ENCODE measurements at regions not wholly inside any gene's neighbourhood (a gene's known extent, or its start where the extent isn't known, plus 50 kb on each side); places are given as distances from the start of the nearest gene placed in this dataset.
A peak's percentile ranks its signal among the peaks of the same experiment; 100 is the strongest.
"Not testable (repeated sequence)": the region's sequence is repeated elsewhere in the genome, so short reads cannot be mapped to it uniquely, and the experiment has no call there.

GRCh38 chr4:3628868-3629175 is 96.6 kb upstream of the LRPAP1 start:
- H3K36me3 Mint-ChIP-seq = peaks cover 1% of the 10 kb centered on the region
- TF ChIP-seq EZH2 (IDR thresholded peaks at IDR 0.05) (no peak), CTCF (IDR thresholded peaks at IDR 0.05) (no peak), EZH2phosphoT487 (IDR thresholded peaks at IDR 0.05) (no peak)
- H3K27me3 Mint-ChIP-seq (ENCODE audit: insufficient read depth, low read depth) = peaks cover 9% of the 10 kb centered on the region

GRCh38 chr4:3627967-3628867 is 96.0 kb upstream of the LRPAP1 start:
- H3K4me1 ChIP-seq; H3K27me3 Mint-ChIP-seq (ENCODE audit: insufficient read depth, low read depth); H3K27me3 ChIP-seq; DNase-seq (ENCODE audit: low spot score); H3K27ac ChIP-seq; H4K20me1 ChIP-seq (ENCODE audit: low read depth); H3K9me3 Mint-ChIP-seq; H2AFZ ChIP-seq (replicated peaks); H3K27ac Mint-ChIP-seq; H3K4me3 ChIP-seq; H3K4me2 ChIP-seq; H3K4me3 Mint-ChIP-seq; H3K36me3 Mint-ChIP-seq; H3K36me3 ChIP-seq; H3K9me3 ChIP-seq (ENCODE audit: low read depth); H3F3A ChIP-seq (ENCODE audit: low read depth); H3K9ac ChIP-seq; H3K79me2 ChIP-seq (ENCODE audit: low read depth): not testable (repeated sequence)
- peaks cover 45% of the 10 kb centered on the region for H3K4me1 Mint-ChIP-seq

More at GRCh38 chr4:3628868-3629175, 96.6 kb upstream of the LRPAP1 start:
- Mint-ChIP-seq H3K27ac (peak overlapping the region; percentile 50), H3K4me1 (peaks cover 39% of the 10 kb centered on the region), H3K9me3 (peaks cover 9% of the 10 kb centered on the region), H3K4me3 (peak overlapping the region; percentile 41)
- no peak overlapping the region for H3K4me2 ChIP-seq
- peaks cover 4% of the 10 kb centered on the region for H3K4me1 ChIP-seq
- no peaks in the 10 kb centered on the region for H3F3A ChIP-seq (ENCODE audit: low read depth)
- H3K9me3 ChIP-seq (ENCODE audit: low read depth) = no peaks in the 10 kb centered on the region
- H2AFZ ChIP-seq (replicated peaks) = no peak overlapping the region
- H3K27ac ChIP-seq = no peak overlapping the region
- no peak overlapping the region for H3K9ac ChIP-seq
- H3K27me3 ChIP-seq = no peaks in the 10 kb centered on the region
- no peaks in the 10 kb centered on the region for H3K36me3 ChIP-seq
- no peak for DNase-seq (ENCODE audit: low spot score)
- H3K4me3 ChIP-seq = no peak overlapping the region
- no peaks in the 10 kb centered on the region for H4K20me1 ChIP-seq (ENCODE audit: low read depth)
- no peaks in the 10 kb centered on the region for H3K79me2 ChIP-seq (ENCODE audit: low read depth)

- not testable (repeated sequence) for H3K36me3 Mint-ChIP-seq; H3K79me2 ChIP-seq (ENCODE audit: low read depth); H3K27me3 ChIP-seq; H3F3A ChIP-seq (ENCODE audit: low read depth); H3K9me3 ChIP-seq (ENCODE audit: low read depth); H3K4me2 ChIP-seq; H3K36me3 ChIP-seq; H3K27ac ChIP-seq; H3K9ac ChIP-seq; H3K4me3 ChIP-seq; DNase-seq (ENCODE audit: low spot score); H2AFZ ChIP-seq (replicated peaks); H3K27ac Mint-ChIP-seq; H3K27me3 Mint-ChIP-seq (ENCODE audit: insufficient read depth, low read depth); H3K9me3 Mint-ChIP-seq; H4K20me1 ChIP-seq (ENCODE audit: low read depth); H3K4me3 Mint-ChIP-seq
- peaks cover 11% of the 10 kb centered on the region for H3K4me1 ChIP-seq
- H3K4me1 Mint-ChIP-seq = peaks cover 49% of the 10 kb centered on the region
These were observed 95.2 kb upstream of the LRPAP1 start for GRCh38 chr4:3627456-3627855.

GRCh38 chr4:3626131-3626884 is 94.1 kb upstream of the LRPAP1 start:
- H3K27ac ChIP-seq; H3K9me3 ChIP-seq (ENCODE audit: low read depth); H3K4me3 Mint-ChIP-seq; H3K36me3 Mint-ChIP-seq; H3K27ac Mint-ChIP-seq; H3K27me3 ChIP-seq; H2AFZ ChIP-seq (replicated peaks); H3K79me2 ChIP-seq (ENCODE audit: low read depth); H3F3A ChIP-seq (ENCODE audit: low read depth); H3K4me2 ChIP-seq; H3K4me3 ChIP-seq; DNase-seq (ENCODE audit: low spot score); H3K9ac ChIP-seq; H3K9me3 Mint-ChIP-seq; H3K36me3 ChIP-seq; H4K20me1 ChIP-seq (ENCODE audit: low read depth): not testable (repeated sequence)
- peaks cover 39% of the 10 kb centered on the region for H3K4me1 Mint-ChIP-seq
- H3K27me3 Mint-ChIP-seq (ENCODE audit: insufficient read depth, low read depth) = peaks cover 12% of the 10 kb centered on the region
- peaks cover 11% of the 10 kb centered on the region for H3K4me1 ChIP-seq

GRCh38 chr4:3625286-3625875 is 93.2 kb upstream of the LRPAP1 start:
- H3K36me3 ChIP-seq; H4K20me1 ChIP-seq (ENCODE audit: low read depth); H3K27me3 ChIP-seq; H3F3A ChIP-seq (ENCODE audit: low read depth); H3K9me3 Mint-ChIP-seq; H3K79me2 ChIP-seq (ENCODE audit: low read depth); H3K9me3 ChIP-seq (ENCODE audit: low read depth); H2AFZ ChIP-seq (replicated peaks); DNase-seq (ENCODE audit: low spot score); H3K9ac ChIP-seq; H3K36me3 Mint-ChIP-seq; H3K4me3 ChIP-seq; H3K4me2 ChIP-seq; H3K27ac ChIP-seq: not testable (repeated sequence)
- H3K4me3 Mint-ChIP-seq = peak overlapping the region; percentile 19
- peak overlapping the region; percentile 85 for H3K27ac Mint-ChIP-seq
- H3K27me3 Mint-ChIP-seq (ENCODE audit: insufficient read depth, low read depth) = peaks cover 12% of the 10 kb centered on the region
- peaks cover 17% of the 10 kb centered on the region for H3K4me1 ChIP-seq
- peaks cover 36% of the 10 kb centered on the region for H3K4me1 Mint-ChIP-seq

- H3K9me3 Mint-ChIP-seq = not testable (repeated sequence)
- peak; percentile 70 for DNase-seq (ENCODE audit: low spot score)
These were observed 91.6 kb upstream of the LRPAP1 start for GRCh38 chr4:3623809-3624329.

More at GRCh38 chr4:3623809-3624329, 91.6 kb upstream of the LRPAP1 start:
- H3K27me3 Mint-ChIP-seq (ENCODE audit: insufficient read depth, low read depth); H3K36me3 ChIP-seq; H3F3A ChIP-seq (ENCODE audit: low read depth); H3K9me3 ChIP-seq (ENCODE audit: low read depth); H3K79me2 ChIP-seq (ENCODE audit: low read depth); H4K20me1 ChIP-seq (ENCODE audit: low read depth); H3K36me3 Mint-ChIP-seq; H3K4me3 ChIP-seq; H3K27me3 ChIP-seq; H3K27ac ChIP-seq; H3K9ac ChIP-seq: not testable (repeated sequence)
- peak overlapping the region; percentile 92 for H3K27ac Mint-ChIP-seq
- Histone ChIP-seq H3K4me2 (peak overlapping the region; percentile 62), H3K4me1 (peaks cover 18% of the 10 kb centered on the region), H2AFZ (replicated peaks) (peak overlapping the region; percentile 66)
- H3K4me3 Mint-ChIP-seq = peak overlapping the region; percentile 74
- peaks cover 34% of the 10 kb centered on the region for H3K4me1 Mint-ChIP-seq
